Fibroblast of skin of right biceps (primary cell): ENCODE measurements at regions not wholly inside any gene's neighbourhood (a gene's known extent, or its start where the extent isn't known, plus 50 kb on each side); places are given as distances from the start of the nearest gene placed in this dataset.
A peak's percentile ranks its signal among the peaks of the same experiment; 100 is the strongest.
"Not testable (repeated sequence)": the region's sequence is repeated elsewhere in the genome, so short reads cannot be mapped to it uniquely, and the experiment has no call there.

ENCODE experiments used
- DNase-seq: peaks from one replicate; pipeline ENCODE4 v3.0.0-alpha.2; 2013

DNA sequence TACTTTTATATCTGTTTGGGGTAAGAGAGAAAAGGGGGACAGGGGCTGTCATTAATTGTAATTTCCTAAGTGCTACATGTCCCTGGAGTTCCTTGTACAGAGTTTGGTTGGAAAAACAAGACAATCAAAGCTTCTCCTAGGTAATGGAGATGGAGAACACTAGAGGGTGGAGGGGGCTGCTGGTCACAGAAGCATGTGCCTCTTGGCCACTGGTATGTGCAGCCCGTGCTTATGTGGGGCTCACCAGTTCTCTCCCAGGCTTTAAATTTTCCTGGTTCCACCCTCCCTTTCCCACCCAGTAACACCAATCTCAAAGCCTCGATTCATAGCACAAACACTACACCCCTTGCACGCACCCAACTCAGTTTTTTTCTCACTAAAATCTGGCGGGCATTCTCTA lies 165.6 kb downstream of the SAMD5 start:
- DNase-seq, result no peak

DNA sequence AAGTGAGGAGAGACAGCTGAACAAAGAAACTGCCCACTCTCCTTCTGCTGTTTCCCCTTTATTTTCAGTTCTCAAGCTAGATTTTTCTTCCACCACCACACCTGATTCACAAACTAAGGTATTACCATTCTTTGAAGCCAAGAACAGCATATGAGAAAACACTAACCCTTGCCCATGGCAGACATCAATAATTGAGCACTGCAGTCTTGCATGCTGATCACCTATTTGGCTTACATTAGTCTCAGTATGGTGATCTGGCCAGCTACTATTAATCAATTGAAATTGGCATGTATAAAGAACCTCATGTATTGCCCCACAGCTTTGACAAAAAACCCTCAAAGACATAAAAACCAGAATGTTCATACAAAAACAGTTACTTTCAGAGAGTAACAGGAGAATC lies 166.3 kb downstream of the SAMD5 start:
- DNase-seq, result no peak

DNA sequence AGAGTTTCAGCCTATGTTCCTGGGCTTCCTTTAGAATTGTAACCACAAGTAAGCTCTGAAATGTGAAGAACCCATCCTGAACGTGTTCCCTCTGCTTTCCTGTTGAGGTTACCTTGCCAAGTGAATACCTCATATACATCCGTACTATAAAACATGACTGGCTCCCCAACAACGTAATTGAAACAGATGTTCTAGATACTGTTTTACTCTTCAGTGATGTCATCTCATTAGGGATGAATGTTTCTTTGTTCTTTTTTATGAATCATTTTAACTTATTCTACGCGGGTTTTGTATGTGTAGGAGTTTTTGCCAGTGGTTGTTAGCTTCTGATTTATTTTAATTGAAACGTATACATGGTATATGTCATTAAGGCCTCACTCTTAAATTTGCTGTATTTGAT lies 166.8 kb downstream of the SAMD5 start:
- peak; percentile 50 for DNase-seq

DNA sequence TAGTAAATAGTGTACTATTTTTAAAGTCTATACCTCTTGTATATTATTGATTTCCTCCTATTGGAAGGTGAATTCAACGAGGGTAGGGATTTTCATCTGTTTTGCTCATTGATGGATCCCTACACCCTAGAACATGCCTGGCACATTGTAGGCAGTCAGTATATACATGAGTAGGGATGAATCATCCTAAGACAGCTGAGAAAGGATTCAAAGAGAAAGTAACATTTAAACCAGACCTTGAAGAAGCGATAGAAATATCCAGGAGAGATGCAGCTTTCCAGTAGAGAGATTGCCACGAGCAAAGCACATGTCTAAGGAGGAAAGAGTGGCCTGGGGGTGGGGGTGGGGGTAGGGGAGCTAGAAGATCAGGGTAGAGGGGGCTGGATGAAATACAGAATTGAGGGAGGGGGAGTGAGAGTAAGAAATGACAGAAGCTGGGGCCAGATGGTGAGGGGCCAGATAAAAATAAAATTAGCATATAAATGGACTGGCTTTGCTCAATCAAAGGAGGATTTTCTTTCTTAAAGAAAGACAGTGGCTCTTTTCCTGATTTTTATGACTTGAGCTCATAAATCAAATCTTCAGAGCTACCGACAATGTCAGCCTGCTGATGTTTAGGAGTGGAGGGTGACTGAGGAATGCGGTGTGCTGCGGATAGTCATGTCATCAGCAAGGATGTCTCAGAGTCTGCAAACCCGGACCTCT lies 168.2 kb downstream of the SAMD5 start:
- DNase-seq, result no peak

DNA sequence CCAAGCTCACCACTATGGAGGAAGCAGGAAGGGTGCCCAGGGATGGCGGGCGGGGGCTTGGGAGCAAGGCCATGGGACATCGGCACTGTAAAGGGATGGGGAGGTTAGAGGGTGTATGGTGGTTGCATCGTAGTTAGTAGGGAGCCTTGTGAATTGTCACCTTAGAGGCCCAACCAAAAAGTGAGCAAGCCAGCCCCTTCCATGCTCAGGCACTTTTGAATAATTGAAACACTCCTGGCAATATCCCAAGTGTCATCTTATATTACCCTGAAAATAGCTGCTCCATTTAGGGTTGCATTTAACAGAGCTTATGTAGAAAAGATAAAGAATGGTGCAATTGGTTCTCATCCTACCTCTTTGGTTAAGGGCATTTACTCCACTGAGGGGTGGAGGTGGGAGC lies 169.2 kb downstream of the SAMD5 start:
- no peak for DNase-seq

DNA sequence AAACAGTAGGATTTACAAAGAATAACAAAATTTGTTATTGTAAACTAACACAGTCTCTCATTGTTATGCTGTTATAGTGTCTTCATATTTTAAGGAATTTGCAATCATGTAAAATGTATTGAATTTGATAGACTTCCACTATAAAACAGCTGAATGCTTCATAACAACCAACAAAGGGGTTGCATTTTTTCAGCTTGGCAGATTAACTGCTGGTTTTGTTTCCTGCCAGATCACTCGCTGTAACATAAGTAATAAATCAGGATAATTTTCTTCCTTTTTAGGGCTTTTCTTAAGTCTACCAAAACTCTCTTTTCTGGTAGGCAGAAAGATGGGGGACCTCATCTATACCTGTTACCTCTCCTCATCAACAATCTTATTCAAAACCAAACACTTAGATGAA lies 169.8 kb downstream of the SAMD5 start:
- no peak for DNase-seq

DNA sequence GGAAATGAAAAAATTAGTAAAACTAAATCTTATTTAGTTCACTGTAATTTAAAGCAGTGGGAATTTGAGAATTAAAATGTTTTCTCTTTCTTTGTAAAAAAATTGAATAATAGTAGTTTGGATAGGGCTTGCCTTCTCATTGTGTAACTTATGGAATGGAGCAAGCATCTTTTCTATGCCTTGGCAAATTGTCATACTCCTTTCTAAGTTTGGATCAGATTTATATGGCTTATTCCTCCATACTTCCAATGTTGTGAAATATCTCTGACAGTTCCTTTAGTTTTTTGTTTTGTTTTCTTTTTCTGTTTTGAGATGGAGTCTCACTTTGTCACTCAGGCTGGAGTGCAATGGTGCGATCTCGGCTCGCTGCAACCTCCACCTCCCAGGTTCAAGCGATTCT lies 176.4 kb downstream of the SAMD5 start:
- no peak for DNase-seq

DNA sequence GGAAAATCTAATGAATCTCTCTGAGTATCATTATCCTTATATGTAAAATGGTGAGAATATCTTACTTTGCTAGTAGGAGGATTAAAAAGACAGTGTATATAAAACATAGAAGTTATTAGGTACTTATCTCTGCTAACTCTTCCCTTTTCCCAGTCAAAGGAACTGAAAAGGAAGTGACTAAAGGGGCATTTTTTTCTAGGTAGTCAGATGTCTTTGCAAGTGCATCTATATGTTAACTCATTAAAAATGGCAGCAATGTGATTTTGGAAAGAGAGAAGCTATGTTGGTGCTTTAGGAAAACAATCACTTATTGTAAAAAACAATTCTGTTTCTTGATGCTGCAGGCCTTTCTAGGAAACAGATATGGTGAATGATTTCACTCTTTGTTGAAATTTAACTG lies 180.9 kb downstream of the SAMD5 start:
- peak; percentile 35 for DNase-seq

DNA sequence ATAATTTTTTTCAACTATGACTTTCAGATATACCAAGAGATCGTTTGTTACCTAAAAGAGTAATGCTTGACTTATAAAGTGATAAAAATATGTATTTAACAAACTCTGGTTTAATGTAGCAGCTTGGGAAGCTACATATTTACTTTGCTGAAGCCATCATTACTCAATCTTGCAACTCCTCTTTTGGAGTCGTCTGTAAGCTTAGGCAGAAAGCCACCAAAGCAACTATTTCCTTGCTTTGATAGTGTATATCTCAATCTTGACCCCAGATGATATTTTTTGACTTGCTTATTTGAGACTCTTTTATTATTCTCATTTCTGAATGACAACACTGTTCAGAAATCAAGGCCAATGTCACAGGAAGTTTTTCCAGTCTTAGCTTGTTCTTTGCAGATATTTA lies 183.0 kb downstream of the SAMD5 start:
- DNase-seq, result no peak

DNA sequence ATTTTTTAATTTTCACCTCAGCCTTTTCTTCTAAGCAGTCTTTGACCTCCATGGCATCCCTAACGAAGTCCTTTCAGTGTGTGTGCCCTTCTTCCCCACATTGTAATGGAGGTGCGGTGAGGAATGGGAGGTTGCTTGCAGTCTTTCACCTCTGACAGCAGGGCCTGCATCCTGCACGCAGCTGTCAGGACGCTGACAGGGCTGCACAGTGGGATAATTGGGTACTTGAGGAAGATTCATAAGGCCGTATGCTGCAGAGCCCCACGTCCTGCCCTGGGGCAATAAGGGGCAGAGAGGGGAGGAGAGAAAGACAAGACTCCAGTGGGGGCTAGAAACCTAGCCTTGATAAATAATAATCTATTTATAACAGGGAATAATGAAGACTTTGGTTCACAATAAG lies 184.7 kb downstream of the SAMD5 start:
- DNase-seq, result no peak

DNA sequence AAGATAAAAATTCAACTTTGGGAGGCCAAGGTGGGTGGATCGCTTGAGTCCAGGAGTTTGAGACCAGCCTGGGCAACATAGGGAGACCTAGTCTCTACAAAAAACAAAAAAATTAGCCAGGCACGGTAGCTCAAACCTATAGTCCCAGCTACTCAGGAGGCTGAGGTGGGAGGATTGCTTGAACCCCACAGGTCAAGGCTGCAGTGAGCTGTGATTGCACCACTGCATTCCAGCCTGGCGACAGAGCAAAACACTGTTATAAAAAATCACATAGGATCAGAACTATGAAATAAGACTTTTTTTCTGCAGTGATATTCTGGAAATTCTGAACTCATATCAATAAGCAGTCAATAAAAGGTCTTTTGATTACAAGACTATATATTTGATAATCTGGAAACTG lies 186.1 kb downstream of the SAMD5 start:
- DNase-seq, result not testable (repeated sequence)

DNA sequence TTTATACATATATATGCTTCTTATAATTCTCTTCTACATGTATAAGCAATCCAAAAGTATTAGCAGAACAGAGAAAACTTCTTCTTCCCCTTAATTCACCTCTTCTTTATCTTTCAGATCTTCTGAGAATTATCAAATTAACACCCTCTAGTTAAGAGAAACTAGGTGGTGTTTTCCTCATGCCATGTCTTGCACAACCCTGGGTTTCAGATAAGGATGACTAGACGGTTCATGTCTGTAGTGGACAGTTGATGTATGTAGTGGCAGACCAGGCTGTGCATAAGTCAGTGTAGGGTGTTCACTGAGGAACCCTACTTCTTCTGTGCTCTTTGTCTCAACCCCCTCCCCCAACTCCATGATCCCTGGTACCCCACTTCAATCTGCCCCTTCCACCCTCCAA lies 187.3 kb downstream of the SAMD5 start:
- DNase-seq, result no peak

DNA sequence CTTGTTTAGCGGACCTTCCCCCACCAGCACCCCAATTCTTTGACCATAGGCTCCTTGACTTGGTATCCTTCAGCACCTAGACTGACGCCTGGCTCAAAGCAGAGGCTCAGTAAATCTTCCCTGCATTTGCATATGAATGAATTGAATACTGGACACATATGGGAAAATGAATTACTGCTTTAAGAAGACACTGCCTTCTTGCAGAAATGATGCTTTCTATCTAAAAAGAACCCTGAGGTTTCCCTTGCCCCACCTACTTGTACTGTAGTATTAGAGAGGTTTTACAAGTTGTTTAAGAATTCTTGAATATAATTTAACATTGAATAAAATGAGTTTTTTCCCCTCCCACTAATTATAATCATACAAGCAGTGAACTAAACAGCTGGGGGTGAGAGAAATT lies 190.7 kb downstream of the SAMD5 start:
- DNase-seq, result no peak

DNA sequence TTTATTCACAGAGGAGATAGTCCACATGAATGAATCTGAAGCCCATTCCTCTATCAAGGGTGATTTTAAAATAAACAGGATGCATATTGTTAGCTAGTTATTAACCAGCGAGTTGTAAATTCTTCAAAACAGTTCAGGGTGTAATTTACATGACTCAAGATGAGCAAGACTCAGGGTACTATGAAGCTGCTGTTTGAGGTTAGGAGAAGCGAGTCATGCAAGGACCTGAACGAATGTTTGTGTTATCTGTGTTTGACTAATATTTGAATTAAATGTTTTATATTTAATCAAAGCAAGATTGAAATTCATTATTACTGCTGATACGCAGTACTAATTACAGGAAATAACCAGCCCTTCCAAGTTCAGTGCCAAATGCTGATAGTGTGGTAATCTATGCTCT lies 191.1 kb downstream of the SAMD5 start:
- DNase-seq, result peak; percentile 73

DNA sequence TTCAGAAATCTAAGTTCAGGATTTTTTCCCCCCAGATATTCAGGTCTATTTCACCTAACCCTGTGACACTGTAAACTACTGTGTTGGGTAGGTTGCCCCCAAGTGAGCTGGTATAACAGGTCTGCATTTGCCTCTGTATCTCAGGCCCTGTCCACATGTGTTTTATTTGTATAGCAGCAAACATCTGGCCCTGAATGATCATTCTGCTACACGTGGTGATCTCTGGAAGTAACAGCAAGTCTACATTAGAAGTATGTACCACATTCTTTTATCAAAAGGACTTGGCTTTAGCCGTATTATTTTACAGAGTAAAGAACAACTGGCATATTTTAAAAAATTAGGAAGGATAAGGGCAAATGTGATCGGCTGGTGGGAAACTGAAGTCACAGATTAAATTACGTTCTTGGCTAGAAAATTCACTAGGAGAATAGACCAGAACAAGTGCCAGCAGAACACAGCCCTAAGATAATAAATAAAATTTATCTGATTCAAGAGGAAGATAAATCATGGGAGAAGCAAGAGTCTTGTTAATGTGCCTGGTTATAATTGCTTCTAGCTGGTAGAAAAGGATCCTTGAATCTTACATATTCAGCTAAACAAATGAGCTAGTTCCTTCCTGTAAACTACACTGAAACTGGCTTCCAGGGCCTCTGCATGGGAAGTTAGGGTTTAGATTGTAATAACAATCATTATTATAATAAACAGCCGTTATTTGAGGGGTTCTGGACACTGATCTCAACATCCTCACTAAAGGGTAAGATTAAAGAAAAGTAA lies 192.1 kb downstream of the SAMD5 start:
- DNase-seq, result no peak

DNA sequence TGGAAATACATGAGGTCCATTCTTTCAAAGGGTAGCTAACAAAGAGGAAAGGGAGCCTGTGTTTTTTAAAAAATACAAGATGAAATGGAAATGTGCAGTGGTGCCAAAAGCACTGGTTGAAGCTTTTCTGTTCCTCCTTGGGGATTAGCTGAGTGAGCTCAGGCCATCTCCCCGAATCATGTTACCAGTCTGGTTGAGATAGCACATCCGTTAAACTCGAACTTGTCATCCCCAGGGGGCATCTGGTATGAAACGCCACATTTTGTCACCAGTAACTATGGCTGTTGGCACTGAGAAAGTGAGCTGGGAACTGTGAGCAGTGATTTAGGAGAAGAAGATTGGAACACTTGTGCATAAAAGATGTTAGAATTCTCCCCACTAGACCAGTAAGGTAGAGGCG lies 196.2 kb downstream of the SAMD5 start:
- no peak for DNase-seq

DNA sequence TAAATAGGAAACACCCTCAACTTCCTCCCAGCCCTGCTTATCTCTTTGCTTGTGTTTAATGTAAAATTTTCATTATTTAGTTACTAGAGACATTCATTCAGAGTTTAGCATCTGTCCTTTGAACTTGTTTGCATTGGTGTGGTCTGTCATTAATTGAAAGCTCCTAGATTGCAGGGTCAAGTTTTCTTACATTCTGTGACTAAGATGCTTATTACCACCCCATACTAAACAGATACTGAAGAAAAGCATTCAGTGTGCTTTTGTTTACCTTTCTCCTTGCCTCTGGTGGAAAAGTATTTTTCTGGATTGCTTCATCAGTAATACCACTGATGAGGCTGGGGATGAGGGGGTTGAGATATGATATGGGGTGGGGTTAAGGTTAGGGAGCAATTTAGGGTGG lies 199.0 kb downstream of the SAMD5 start:
- no peak for DNase-seq

DNA sequence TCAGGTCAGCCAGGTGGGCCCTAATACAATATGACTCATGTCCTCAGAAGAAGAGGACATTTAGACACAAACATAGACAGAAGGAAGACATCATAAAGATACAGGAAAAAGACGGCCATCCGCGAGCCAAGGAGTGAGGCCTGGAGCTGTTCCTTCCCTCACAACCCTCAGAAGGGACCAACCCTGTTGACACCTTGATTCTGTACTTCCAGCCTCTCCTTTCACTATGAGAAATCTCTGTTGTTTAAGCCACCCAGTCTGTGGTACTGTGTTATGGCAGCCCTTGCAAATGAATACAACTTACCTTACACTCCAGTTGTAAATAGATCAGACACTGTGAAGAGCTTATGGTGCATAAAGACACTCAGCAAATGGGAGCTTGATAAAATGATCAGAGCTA lies 199.7 kb downstream of the SAMD5 start:
- no peak for DNase-seq

DNA sequence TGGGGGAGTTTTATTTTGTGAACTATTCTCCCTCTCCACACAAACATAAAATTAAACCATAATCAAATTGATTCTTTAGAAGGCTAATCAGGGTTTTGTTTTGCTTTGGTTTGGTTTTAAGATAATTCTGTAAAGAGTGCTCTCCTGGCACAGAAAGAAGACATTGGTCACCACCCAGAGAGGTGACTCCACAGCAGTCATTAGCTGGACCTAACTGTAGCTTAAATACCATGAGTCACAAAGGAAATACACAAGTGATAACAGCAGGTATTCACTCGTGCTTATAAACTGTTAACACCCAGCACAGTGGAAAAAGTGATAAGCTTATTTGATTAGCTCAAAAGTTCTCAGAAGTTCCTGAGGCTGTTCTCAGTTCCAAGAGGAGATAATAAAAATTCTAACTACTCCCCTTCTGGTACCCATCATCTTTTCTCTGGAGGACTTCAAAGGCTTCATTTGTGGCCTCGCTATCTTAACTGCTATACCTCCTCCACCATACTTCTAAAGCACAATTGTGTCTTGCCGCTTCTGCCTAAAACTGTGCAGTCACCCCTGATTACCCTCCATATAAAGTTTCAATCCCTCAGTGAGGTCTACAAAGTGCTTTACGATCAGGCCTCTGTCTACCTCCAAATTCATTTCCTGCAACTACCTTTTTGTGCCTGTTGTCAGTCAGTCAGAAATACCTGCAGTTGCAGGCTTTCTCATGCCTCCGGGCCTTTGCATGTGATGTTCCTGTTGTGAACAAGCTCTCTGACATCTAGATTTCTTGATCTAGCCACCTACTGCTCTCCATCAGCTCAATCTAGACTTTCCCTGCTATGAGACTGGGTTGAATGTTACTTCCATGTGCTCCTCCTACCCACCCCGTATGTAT lies 201.1 kb downstream of the SAMD5 start:
- DNase-seq, result peak; percentile 3

DNA sequence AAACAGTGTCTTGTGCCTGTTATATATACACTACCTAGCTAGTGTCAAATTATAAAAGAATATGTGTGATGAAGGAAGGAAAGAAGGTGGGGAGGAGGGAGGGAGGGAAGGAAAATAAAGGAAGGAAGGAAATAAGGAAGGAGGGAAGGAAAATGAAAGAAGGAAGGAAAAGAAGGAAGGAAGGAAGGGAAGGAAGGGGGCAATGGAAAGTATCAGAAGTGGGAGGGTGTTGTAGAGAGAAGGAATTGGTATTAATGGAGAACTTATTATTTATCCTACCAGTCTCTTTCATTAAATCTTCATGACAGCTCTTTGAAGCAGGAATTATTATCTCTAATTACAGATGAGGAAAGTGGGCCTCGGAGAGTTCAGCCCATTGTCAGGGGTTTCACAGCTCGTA lies 202.4 kb downstream of the SAMD5 start:
- no peak for DNase-seq

DNA sequence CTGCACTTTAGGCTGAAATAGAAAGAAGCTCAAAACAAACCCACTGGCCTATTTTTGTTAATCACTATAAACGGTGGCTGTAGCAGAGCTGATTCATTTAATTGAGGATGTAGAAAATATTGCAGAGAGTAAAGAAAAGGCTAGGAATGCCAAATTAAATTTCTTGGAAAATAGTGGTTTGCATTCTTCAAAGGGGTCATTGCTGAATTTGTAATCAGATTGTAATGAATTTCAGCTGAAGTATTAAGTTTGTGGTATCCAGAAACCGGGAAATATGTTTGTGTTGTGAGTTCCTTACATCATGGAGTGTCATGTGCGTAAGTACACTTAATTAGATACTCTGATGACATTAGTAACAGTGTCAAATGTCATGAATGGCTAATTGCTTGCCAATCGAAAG lies 203.0 kb downstream of the SAMD5 start:
- DNase-seq, result peak; percentile 53

DNA sequence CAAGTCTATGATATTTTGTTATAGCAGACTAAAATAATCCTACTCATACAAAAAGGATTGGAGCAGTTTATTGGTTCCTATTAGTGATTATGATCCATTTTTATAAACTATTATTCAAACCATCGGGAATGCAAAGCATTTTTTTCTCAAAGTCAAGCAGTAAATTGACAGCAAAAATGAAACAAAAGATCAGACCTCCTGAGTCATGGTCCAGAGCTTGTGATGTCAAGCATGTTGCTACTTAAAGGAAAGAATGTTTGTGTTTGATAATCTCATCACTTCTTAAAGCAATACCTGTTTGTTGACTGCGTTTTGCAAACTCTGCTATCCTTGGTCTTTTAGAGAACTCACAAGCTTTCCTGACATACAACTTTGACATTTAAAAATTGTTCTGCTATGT lies 204.4 kb downstream of the SAMD5 start:
- DNase-seq, result peak; percentile 3

DNA sequence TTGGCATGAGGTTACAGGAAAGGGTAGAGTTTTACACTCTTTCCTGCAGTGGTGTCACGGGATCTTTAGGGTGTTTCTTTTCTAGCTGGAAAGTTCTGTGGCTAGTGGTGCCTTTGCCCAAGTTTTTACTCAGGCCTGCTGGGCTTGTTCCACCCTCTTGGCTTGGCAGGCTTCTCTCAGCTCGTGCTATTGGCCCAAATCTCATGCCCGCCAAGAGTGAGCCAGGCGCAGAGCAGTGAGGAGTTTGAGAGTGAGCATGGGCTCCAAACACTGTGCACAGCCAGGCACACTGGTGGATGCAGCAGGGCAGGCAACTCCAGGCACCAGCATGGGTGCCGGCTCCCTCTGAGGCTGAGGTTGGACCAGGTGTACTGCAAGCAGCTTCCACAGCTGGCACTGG lies 206.5 kb downstream of the SAMD5 start:
- DNase-seq, result no peak

DNA sequence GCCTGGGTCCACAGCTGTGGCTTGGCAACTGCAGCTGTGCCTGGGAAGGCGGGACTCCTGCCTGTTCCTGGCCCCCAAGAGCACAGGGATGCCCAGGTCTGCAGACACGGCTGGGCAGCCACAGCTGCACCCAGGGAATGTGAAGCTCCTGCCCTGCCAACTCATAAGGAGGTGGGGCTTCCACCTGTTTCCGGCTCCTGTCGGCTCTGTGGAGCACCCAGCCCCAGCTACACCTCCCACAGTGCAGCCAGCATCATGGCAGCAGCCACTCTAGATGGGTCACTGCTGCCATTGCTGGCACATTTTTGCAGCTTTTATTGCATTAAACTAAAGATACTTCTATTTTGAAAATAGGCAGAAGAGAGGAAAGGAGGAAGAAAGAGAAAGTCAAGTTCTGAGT lies 207.9 kb downstream of the SAMD5 start:
- DNase-seq, result no peak
